ENCODE measurements at regions not wholly inside any gene's neighbourhood (a gene's known extent, or its start where the extent isn't known, plus 50 kb on each side); places are given as distances from the start of the nearest gene placed in this dataset.

DNA sequence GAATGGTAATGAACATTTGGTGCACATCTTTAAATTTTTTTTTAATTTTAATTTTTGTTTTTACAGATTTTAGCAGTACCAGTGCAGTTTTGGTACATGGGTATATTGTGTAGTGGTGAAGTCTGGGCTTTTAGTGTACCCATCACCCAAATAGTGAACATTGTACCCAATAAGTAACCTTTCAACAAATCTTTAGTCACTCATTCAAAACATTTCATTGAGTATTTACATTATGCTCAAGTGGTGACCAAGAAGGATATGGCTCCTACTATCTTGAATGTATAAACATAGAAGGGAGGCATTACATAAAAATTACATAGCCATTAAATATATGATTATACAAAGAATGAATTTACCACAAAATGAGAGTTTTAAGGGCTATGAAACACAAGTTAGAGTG is 223.3 kb downstream of the SPRY1 start:
- TF ChIP-seq, protein P1, sequence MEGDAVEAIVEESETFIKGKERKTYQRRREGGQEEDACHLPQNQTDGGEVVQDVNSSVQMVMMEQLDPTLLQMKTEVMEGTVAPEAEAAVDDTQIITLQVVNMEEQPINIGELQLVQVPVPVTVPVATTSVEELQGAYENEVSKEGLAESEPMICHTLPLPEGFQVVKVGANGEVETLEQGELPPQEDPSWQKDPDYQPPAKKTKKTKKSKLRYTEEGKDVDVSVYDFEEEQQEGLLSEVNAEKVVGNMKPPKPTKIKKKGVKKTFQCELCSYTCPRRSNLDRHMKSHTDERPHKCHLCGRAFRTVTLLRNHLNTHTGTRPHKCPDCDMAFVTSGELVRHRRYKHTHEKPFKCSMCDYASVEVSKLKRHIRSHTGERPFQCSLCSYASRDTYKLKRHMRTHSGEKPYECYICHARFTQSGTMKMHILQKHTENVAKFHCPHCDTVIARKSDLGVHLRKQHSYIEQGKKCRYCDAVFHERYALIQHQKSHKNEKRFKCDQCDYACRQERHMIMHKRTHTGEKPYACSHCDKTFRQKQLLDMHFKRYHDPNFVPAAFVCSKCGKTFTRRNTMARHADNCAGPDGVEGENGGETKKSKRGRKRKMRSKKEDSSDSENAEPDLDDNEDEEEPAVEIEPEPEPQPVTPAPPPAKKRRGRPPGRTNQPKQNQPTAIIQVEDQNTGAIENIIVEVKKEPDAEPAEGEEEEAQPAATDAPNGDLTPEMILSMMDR (IDR thresholded peaks at IDR 0.05; ENCODE audit: low read depth, low read length, poor library complexity, severe bottlenecking), result no peak
- TF ChIP-seq EZH2phosphoT487 (IDR thresholded peaks at IDR 0.05; ENCODE audit: borderline replicate concordance, low read length), result no peak

All from DOHH2 (cell line).